ENCODE measurements at regions not wholly inside any gene's neighbourhood (a gene's known extent, or its start where the extent isn't known, plus 50 kb on each side); places are given as distances from the start of the nearest gene placed in this dataset.

DNA sequence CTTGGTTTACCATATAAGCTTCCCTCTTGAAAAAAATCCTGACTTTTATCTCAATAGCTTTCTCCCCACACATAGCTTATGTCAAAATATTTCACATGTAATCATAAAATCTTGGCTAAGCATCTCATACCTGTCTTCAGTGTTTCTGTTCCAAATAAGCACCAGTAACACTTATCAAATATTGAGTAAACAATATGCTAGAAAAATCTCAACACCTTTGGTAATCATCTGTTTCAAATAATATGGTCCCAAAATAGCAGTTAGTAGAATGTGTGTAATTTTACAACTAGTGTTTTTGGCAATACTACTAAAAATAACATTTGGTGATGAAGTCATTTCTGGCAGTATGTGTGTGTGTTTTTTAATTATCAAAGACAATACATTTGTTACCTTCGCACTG is 2138.2 kb downstream of the PCDH7 start:
- TF ChIP-seq GATA2 (IDR thresholded peaks at IDR 0.05; ENCODE audit: low read depth, low read length), result no peak
- no peak for TF ChIP-seq GATA3 (IDR thresholded peaks at IDR 0.05; ENCODE audit: low read depth, low read length)

GRCh38 chr4:32858971-32859370 is 2138.8 kb downstream of the PCDH7 start:
- TF ChIP-seq GATA2 (IDR thresholded peaks at IDR 0.05; ENCODE audit: low read depth, low read length) (no peak), GATA3 (IDR thresholded peaks at IDR 0.05; ENCODE audit: low read depth, low read length) (no peak)

- TF ChIP-seq GATA3 (IDR thresholded peaks at IDR 0.05; ENCODE audit: low read depth, low read length), result no peak
- TF ChIP-seq GATA2 (IDR thresholded peaks at IDR 0.05; ENCODE audit: low read depth, low read length), result no peak
Observed at GRCh38 chr4:32864713-32865351, 2144.7 kb downstream of the PCDH7 start.

DNA sequence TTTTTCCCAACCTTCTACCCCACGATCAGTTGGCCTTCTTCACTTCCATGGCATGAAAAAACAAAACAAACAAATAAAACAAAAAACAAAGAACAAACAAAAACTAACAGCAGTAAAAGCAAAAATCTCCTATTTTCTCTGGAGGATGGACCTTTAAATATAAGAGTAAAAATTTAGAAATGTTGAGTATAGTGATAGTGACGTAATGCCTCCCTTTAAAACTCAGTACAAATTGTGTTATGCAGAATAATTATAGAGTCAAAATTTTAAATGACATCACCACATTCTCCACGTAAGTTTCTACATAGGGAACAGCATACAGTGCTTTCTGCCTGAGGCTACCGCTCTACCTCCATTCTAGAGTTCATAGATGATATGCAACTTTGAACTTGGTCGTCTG is 2156.4 kb downstream of the PCDH7 start:
- TF ChIP-seq GATA3 (IDR thresholded peaks at IDR 0.05; ENCODE audit: low read depth, low read length), result no peak
- TF ChIP-seq GATA2 (IDR thresholded peaks at IDR 0.05; ENCODE audit: low read depth, low read length), result no peak

- no peak for TF ChIP-seq GATA2 (IDR thresholded peaks at IDR 0.05; ENCODE audit: low read depth, low read length)
- no peak for TF ChIP-seq GATA3 (IDR thresholded peaks at IDR 0.05; ENCODE audit: low read depth, low read length)
Observed at GRCh38 chr4:32879913-32880312, 2159.7 kb downstream of the PCDH7 start.

DNA sequence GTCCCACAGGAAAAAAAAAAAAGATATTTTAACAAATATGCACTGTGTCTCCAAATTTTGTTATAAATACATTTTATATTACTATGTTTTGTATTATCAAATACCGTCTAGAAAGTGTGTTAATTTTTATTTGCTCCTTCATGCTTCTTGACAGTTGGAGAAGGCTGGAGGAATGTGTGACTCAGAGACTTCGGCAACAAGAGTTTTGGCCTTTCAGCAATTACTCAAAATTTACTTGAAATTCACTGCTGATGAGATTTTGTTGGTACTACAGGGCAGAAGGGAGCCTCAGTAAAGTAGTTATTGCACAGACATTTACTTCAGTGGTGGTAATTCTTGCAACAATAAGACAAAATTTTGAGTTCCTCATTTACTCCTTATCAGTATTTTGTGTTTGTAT is 2164.0 kb downstream of the PCDH7 start:
- TF ChIP-seq GATA3 (IDR thresholded peaks at IDR 0.05; ENCODE audit: low read depth, low read length), result no peak
- no peak for TF ChIP-seq GATA2 (IDR thresholded peaks at IDR 0.05; ENCODE audit: low read depth, low read length)

DNA sequence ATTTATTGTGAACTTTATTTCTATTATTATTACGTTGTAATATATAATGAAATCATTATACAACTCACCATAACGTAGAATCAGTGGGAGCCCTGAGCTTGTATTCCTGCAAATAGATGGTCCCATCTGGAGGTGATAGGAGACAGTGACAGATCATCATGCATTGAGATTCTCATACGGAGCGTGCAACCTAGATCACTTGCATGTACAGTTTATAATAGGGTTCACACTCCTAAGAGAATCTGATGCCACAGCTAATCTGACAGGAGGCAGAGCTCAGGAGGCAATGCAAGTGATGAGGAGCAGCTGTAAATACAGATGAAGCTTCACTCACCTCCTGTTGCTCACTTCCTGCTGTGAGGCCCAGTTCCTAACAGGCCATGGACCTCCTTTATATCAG is 2170.2 kb downstream of the PCDH7 start:
- TF ChIP-seq GATA3 (IDR thresholded peaks at IDR 0.05; ENCODE audit: low read depth, low read length) (no peak), GATA2 (IDR thresholded peaks at IDR 0.05; ENCODE audit: low read depth, low read length) (no peak)

- no peak for TF ChIP-seq GATA2 (IDR thresholded peaks at IDR 0.05; ENCODE audit: low read depth, low read length)
Observed at GRCh38 chr4:32909053-32909452, 2188.9 kb downstream of the PCDH7 start.

- no peak for TF ChIP-seq GATA3 (IDR thresholded peaks at IDR 0.05; ENCODE audit: low read depth, low read length)
- no peak for TF ChIP-seq GATA2 (IDR thresholded peaks at IDR 0.05; ENCODE audit: low read depth, low read length)
Observed at GRCh38 chr4:32909736-32910135, 2189.6 kb downstream of the PCDH7 start.

DNA sequence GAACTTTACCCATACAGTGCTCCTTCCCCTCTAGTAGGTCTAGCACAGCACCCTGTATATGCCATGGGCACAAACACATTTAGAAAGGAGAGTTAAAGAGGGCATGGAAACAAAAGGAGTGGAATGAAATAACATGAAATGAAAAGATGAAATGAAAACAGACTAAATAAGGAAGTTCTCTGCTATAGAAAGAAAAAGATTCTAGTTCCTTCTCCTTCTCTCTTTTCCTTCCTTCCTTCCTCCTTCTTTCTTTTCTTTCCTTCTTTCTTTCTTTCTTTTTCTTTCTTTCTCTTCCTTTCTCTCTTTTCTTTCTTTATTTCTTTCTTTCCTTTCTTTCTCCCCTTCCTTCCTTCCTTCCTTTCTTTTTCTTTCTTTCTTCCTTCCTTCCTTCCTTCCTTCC is 2197.4 kb downstream of the PCDH7 start:
- no peak for TF ChIP-seq GATA2 (IDR thresholded peaks at IDR 0.05; ENCODE audit: low read depth, low read length)
- no peak for TF ChIP-seq GATA3 (IDR thresholded peaks at IDR 0.05; ENCODE audit: low read depth, low read length)

DNA sequence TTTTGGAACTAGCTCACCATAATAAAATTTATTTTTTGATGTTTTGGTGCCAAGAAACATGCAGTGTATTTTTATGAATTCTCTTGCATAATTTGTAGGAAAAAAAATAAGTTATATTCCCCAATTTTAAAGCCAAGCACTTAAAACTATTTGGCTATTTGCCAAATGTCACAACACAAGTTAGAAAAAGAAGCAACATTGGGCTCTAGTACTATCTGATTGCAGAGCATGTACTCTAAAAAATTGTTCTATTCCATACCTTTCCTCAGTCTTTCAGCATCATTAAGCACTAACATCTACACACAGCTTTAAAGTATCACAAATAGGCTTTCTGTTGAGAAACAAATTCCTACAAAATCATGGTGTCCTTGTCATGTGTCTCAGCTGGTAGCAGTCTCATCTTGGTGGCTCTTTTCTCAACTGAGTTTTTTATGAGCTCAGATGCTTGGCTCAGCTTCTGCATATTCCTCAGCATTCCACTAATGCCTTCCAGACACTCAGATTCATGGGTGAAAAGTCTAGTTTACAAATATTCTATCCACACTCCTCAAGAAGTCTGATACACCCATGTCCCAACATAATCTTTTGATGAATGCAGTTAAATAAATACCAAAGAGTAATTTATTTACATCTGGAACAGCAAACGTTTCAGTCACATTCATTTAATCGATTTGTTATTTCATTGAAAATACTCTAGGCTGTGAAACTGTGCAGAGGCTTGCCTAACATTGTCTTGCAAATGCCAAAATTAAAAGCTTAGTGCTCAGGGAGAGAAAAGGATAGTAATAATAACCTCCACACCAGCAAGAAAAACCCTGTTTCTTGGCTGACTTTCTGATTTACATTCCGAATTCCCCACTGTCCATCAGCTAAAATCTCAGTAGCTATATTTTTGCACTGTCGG is 2209.9 kb downstream of the PCDH7 start:
- TF ChIP-seq GATA2 (IDR thresholded peaks at IDR 0.05; ENCODE audit: low read depth, low read length), result no peak

- TF ChIP-seq GATA3 (IDR thresholded peaks at IDR 0.05; ENCODE audit: low read depth, low read length) (no peak), GATA2 (IDR thresholded peaks at IDR 0.05; ENCODE audit: low read depth, low read length) (no peak)
Observed at GRCh38 chr4:32930700-32931099, 2210.5 kb downstream of the PCDH7 start.

GRCh38 chr4:32931475-32931874 is 2211.3 kb downstream of the PCDH7 start:
- TF ChIP-seq GATA2 (IDR thresholded peaks at IDR 0.05; ENCODE audit: low read depth, low read length) (no peak), GATA3 (IDR thresholded peaks at IDR 0.05; ENCODE audit: low read depth, low read length) (no peak)

GRCh38 chr4:32932156-32932555 is 2212.0 kb downstream of the PCDH7 start:
- no peak for TF ChIP-seq GATA2 (IDR thresholded peaks at IDR 0.05; ENCODE audit: low read depth, low read length)
- TF ChIP-seq GATA3 (IDR thresholded peaks at IDR 0.05; ENCODE audit: low read depth, low read length), result no peak

GRCh38 chr4:32950866-32951265 is 2230.7 kb downstream of the PCDH7 start:
- TF ChIP-seq GATA2 (IDR thresholded peaks at IDR 0.05; ENCODE audit: low read depth, low read length) (no peak), GATA3 (IDR thresholded peaks at IDR 0.05; ENCODE audit: low read depth, low read length) (no peak)

Data from SH-SY5Y (cell line).